ENCODE measurements at regions not wholly inside any gene's neighbourhood (a gene's known extent, or its start where the extent isn't known, plus 50 kb on each side); places are given as distances from the start of the nearest gene placed in this dataset.

DNA sequence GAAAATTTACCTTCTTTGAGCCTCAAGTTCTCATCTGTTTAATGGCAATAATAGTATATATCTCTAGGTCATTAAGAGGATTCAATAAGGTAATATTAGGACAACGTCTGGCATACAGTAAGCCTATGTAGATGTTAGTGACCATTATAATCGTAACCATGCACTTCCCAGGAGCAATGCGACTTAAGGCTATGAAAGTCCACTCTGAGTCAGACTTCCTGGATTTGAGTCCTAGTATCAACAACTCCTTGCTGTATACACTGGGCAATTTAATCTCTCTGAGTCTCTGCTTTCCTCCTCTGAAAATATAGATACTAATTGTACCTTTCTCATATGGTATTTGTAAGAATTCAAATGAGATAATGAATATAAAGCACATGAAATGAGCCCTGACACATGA, 168.1 kb upstream of the HDDC2 start:
- DNase-seq (ENCODE audit: low read depth, low spot score) = no peak
- Histone ChIP-seq H3K27me3 (ENCODE audit: control insufficient read depth, insufficient read depth, low read length) (peaks cover 4% of the 10 kb centered on the region; the same call in 1 of the 2 replicates), H3K36me3 (ENCODE audit: control insufficient read depth, insufficient read depth, low read length) (no peaks in the 10 kb centered on the region), H3K4me3 (ENCODE audit: low read depth in 2 of 2, low read length in 2 of 2) (no peak overlapping the region), H3K27ac (ENCODE audit: low read length) (no peak overlapping the region), H3K4me1 (ENCODE audit: control insufficient read depth, insufficient read depth, low read length) (no peaks in the 10 kb centered on the region), H3K9me3 (ENCODE audit: control insufficient read depth, insufficient read depth, low read depth, low read length) (no peaks in the 10 kb centered on the region)
- ChIA-PET CTCF (no interaction called here), POLR2A (no interaction called here)
- no TSS peak for BruUV-seq (replicated peaks)
- intact Hi-C loops (cut with micrococcal nuclease; ENCODE audit: unreplicated experiment) = no loop called here
- in situ Hi-C loops (cut with HindIII; ENCODE audit: low pct_unique_long_range_greater_than_20kb, low sequenced_read_pairs) = no loop called here
- TF ChIP-seq SIN3A (IDR thresholded peaks at IDR 0.05; ENCODE audit: borderline replicate concordance, insufficient read depth, low read depth, low read length) = no peak
- TF ChIP-seq, protein P1, sequence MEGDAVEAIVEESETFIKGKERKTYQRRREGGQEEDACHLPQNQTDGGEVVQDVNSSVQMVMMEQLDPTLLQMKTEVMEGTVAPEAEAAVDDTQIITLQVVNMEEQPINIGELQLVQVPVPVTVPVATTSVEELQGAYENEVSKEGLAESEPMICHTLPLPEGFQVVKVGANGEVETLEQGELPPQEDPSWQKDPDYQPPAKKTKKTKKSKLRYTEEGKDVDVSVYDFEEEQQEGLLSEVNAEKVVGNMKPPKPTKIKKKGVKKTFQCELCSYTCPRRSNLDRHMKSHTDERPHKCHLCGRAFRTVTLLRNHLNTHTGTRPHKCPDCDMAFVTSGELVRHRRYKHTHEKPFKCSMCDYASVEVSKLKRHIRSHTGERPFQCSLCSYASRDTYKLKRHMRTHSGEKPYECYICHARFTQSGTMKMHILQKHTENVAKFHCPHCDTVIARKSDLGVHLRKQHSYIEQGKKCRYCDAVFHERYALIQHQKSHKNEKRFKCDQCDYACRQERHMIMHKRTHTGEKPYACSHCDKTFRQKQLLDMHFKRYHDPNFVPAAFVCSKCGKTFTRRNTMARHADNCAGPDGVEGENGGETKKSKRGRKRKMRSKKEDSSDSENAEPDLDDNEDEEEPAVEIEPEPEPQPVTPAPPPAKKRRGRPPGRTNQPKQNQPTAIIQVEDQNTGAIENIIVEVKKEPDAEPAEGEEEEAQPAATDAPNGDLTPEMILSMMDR (IDR thresholded peaks at IDR 0.05) = no peak
- TF ChIP-seq POLR2AphosphoS5 (IDR thresholded peaks at IDR 0.05; ENCODE audit: low read depth, low read length) = no peak
- TF ChIP-seq, protein P2, sequence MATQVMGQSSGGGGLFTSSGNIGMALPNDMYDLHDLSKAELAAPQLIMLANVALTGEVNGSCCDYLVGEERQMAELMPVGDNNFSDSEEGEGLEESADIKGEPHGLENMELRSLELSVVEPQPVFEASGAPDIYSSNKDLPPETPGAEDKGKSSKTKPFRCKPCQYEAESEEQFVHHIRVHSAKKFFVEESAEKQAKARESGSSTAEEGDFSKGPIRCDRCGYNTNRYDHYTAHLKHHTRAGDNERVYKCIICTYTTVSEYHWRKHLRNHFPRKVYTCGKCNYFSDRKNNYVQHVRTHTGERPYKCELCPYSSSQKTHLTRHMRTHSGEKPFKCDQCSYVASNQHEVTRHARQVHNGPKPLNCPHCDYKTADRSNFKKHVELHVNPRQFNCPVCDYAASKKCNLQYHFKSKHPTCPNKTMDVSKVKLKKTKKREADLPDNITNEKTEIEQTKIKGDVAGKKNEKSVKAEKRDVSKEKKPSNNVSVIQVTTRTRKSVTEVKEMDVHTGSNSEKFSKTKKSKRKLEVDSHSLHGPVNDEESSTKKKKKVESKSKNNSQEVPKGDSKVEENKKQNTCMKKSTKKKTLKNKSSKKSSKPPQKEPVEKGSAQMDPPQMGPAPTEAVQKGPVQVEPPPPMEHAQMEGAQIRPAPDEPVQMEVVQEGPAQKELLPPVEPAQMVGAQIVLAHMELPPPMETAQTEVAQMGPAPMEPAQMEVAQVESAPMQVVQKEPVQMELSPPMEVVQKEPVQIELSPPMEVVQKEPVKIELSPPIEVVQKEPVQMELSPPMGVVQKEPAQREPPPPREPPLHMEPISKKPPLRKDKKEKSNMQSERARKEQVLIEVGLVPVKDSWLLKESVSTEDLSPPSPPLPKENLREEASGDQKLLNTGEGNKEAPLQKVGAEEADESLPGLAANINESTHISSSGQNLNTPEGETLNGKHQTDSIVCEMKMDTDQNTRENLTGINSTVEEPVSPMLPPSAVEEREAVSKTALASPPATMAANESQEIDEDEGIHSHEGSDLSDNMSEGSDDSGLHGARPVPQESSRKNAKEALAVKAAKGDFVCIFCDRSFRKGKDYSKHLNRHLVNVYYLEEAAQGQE (IDR thresholded peaks at IDR 0.05; ENCODE audit: insufficient read depth in 1 of 2, low read depth in 2 of 2, low read length in 1 of 2) = no peak
- no peak for TF ChIP-seq TCF7L2 (IDR thresholded peaks at IDR 0.05; ENCODE audit: low read depth, low read length)
- no peak for ATAC-seq

DNA sequence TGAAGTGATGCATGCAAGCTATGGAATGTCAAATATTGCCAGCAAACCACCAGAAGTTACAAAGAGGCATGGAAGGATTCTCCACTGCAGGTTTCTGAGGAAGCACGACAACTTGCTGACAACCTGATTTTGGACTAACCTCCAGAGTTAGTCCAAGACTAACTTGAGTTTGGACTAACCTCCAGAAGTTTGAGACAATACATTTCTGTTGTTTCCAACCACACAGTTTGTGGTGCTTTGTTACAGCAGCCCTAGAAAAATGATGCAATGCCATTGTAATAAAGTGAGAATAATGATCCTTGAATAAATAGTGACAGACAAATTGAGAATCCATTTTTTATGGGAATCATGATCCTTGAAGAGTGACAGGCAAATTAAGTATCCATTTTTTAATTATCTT, 169.9 kb upstream of the HDDC2 start:
- peaks cover 4% of the 10 kb centered on the region; the same call in 1 of the 2 replicates for H3K27me3 ChIP-seq (ENCODE audit: control insufficient read depth, insufficient read depth, low read length)
- DNase-seq (ENCODE audit: low read depth, low spot score) (no peak), ATAC-seq (no peak)
- ChIA-PET POLR2A (no interaction called here), CTCF (no interaction called here)
- no TSS peak for BruUV-seq (replicated peaks)
- H3K36me3 ChIP-seq (ENCODE audit: control insufficient read depth, insufficient read depth, low read length) = no peaks in the 10 kb centered on the region
- TF ChIP-seq POLR2AphosphoS5 (IDR thresholded peaks at IDR 0.05; ENCODE audit: low read depth, low read length) = no peak
- in situ Hi-C loops (cut with HindIII; ENCODE audit: low pct_unique_long_range_greater_than_20kb, low sequenced_read_pairs) = no loop called here
- intact Hi-C loops (cut with micrococcal nuclease; ENCODE audit: unreplicated experiment) = no loop called here
- H3K4me1 ChIP-seq (ENCODE audit: control insufficient read depth, insufficient read depth, low read length) = no peaks in the 10 kb centered on the region
- H3K9me3 ChIP-seq (ENCODE audit: control insufficient read depth, insufficient read depth, low read depth, low read length) = no peaks in the 10 kb centered on the region
- H3K4me3 ChIP-seq (ENCODE audit: low read depth in 2 of 2, low read length in 2 of 2) = no peak overlapping the region
- no peak overlapping the region for H3K27ac ChIP-seq (ENCODE audit: low read length)

DNA sequence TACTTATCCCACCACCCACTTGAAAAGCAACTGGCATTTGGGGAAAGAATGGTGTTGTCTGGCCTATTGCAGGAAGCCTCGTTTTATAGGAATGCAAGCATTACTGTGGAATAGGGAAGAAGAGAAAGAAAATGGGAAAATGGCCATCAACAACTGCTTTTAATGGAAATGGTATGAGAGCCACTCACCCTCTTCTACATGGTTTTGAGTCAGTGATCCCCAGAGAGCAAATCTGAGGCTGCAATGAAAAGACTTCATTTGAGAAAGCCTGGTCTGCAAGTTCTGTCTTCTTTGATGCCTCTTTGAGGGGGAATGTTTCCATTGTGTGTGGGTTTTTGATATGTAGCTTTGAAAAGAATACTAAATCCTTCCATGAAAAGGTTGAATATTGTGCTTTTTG, 172.3 kb upstream of the HDDC2 start:
- in situ Hi-C loops (cut with HindIII; ENCODE audit: low pct_unique_long_range_greater_than_20kb, low sequenced_read_pairs) (no loop called here), intact Hi-C loops (cut with micrococcal nuclease; ENCODE audit: unreplicated experiment) (no loop called here)
- no peak for TF ChIP-seq SIN3A (IDR thresholded peaks at IDR 0.05; ENCODE audit: borderline replicate concordance, insufficient read depth, low read depth, low read length)
- TF ChIP-seq, protein P1 (IDR thresholded peaks at IDR 0.05) = no peak
- TF ChIP-seq, protein P2 (IDR thresholded peaks at IDR 0.05; ENCODE audit: insufficient read depth in 1 of 2, low read depth in 2 of 2, low read length in 1 of 2) = no peak
- TF ChIP-seq POLR2AphosphoS5 (IDR thresholded peaks at IDR 0.05; ENCODE audit: low read depth, low read length) = no peak
- no peak for TF ChIP-seq TCF7L2 (IDR thresholded peaks at IDR 0.05; ENCODE audit: low read depth, low read length)
- H3K4me1 ChIP-seq (ENCODE audit: control insufficient read depth, insufficient read depth, low read length) = no peaks in the 10 kb centered on the region
- ATAC-seq (no peak), DNase-seq (ENCODE audit: low read depth, low spot score) (no peak)
- H3K27me3 ChIP-seq (ENCODE audit: control insufficient read depth, insufficient read depth, low read length) = peaks cover 2% of the 10 kb centered on the region; the same call in 1 of the 2 replicates
- ChIA-PET CTCF (no interaction called here), POLR2A (no interaction called here)
- no peak overlapping the region for H3K4me3 ChIP-seq (ENCODE audit: low read depth in 2 of 2, low read length in 2 of 2)
- no peaks in the 10 kb centered on the region for H3K9me3 ChIP-seq (ENCODE audit: control insufficient read depth, insufficient read depth, low read depth, low read length)
- no TSS peak for BruUV-seq (replicated peaks)
- no peak overlapping the region for H3K27ac ChIP-seq (ENCODE audit: low read length)
- no peaks in the 10 kb centered on the region for H3K36me3 ChIP-seq (ENCODE audit: control insufficient read depth, insufficient read depth, low read length)
